ENCODE measurements at regions not wholly inside any gene's neighbourhood (a gene's known extent, or its start where the extent isn't known, plus 50 kb on each side); places are given as distances from the start of the nearest gene placed in this dataset.

DNA sequence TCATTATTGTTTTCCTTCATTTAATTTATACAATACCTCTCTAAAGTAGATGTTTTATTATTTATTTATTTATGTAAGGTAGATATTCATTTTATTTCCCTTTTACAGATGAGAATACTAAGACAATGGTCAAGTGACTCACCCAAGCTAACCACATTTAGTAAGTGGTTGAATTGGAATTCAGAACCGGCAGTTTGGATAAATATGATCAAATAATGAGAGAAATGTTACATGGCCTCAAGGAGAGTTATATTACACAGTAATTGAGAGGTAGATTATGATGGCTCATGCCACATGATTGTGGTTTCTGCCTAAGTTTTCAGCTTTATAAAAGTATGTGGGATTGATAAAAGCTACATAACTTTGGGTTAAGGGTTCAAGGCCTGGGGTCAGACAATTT lies 239.4 kb upstream of the BOD1L1 start:
- no peaks in the 10 kb centered on the region for H3K36me3 ChIP-seq (replicated peaks; ENCODE audit: insufficient read depth, low read length)
- no peak overlapping the region for H3K9ac ChIP-seq (ENCODE audit: low read length)
- no peak for TF ChIP-seq EZH2 (optimal IDR thresholded peaks at IDR 0.05; ENCODE audit: low read depth, low read length)
- TF ChIP-seq EZH2phosphoT487 (IDR thresholded peaks at IDR 0.05; ENCODE audit: low read length) = no peak
- TF ChIP-seq CTCF (IDR thresholded peaks at IDR 0.05; ENCODE audit: low read length) = no peak
- no peaks in the 10 kb centered on the region for H3K79me2 ChIP-seq (ENCODE audit: low read length)
- H2AFZ ChIP-seq (ENCODE audit: low read length) = no peak overlapping the region
- DNase-seq = no peak
- H4K20me1 ChIP-seq (ENCODE audit: insufficient read depth, low read length) = no peaks in the 10 kb centered on the region
- no peaks in the 10 kb centered on the region for H3K27me3 ChIP-seq (replicated peaks; ENCODE audit: insufficient read depth, low read length)
- no peaks in the 10 kb centered on the region for H3K9me2 ChIP-seq (replicated peaks; ENCODE audit: insufficient read depth, low read length)
- no peak overlapping the region for H3K4me3 ChIP-seq (ENCODE audit: low read length)
- H3F3A ChIP-seq (ENCODE audit: insufficient read depth, low read length) = no peaks in the 10 kb centered on the region
- no peak overlapping the region for H3K27ac ChIP-seq (ENCODE audit: low read length)
- no peak overlapping the region for H3K4me2 ChIP-seq (ENCODE audit: low read depth, low read length)
- H3K4me1 ChIP-seq (ENCODE audit: low read length) = no peaks in the 10 kb centered on the region
- H3K9me3 ChIP-seq (replicated peaks; ENCODE audit: insufficient read depth, low read length) = no peaks in the 10 kb centered on the region

- Histone ChIP-seq H3K4me2 (ENCODE audit: low read depth, low read length) (no peak overlapping the region), H3K9me3 (replicated peaks; ENCODE audit: insufficient read depth, low read length) (no peaks in the 10 kb centered on the region), H3K4me1 (ENCODE audit: low read length) (no peaks in the 10 kb centered on the region), H3K9me2 (replicated peaks; ENCODE audit: insufficient read depth, low read length) (no peaks in the 10 kb centered on the region), H3K27ac (ENCODE audit: low read length) (no peak overlapping the region), H3K79me2 (ENCODE audit: low read length) (no peaks in the 10 kb centered on the region), H4K20me1 (ENCODE audit: insufficient read depth, low read length) (no peaks in the 10 kb centered on the region), H3K36me3 (replicated peaks; ENCODE audit: insufficient read depth, low read length) (no peaks in the 10 kb centered on the region), H2AFZ (ENCODE audit: low read length) (no peak overlapping the region), H3K4me3 (ENCODE audit: low read length) (no peak overlapping the region), H3K27me3 (replicated peaks; ENCODE audit: insufficient read depth, low read length) (no peaks in the 10 kb centered on the region), H3K9ac (ENCODE audit: low read length) (no peak overlapping the region), H3F3A (ENCODE audit: insufficient read depth, low read length) (no peaks in the 10 kb centered on the region)
- DNase-seq = no peak
- TF ChIP-seq CTCF (IDR thresholded peaks at IDR 0.05; ENCODE audit: low read length) = no peak
- no peak for TF ChIP-seq EZH2phosphoT487 (IDR thresholded peaks at IDR 0.05; ENCODE audit: low read length)
- no peak for TF ChIP-seq EZH2 (optimal IDR thresholded peaks at IDR 0.05; ENCODE audit: low read depth, low read length)
Measured at GRCh38 chr4:13872155-13872554, 244.6 kb upstream of the BOD1L1 start.

DNA sequence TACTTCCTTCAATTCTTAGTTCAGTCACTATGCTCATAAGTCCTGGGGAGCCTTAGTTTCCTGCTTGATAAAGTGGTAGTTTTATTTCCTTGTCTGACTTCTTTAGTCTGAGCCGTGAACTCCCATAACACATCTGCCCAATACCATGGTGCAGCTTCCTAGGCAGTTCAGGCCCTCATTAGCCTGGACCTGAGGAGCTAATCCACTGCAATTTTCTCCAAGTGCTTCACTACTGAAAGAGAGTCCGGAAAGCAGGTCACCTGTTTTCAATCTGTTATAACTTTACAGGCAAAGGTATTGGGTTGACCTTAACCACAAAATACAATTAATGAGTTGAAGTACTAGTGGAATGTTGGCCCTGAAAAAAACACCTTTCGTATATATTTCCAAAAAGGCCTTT lies 245.4 kb upstream of the BOD1L1 start:
- no peak overlapping the region for H3K9ac ChIP-seq (ENCODE audit: low read length)
- H3K36me3 ChIP-seq (replicated peaks; ENCODE audit: insufficient read depth, low read length) = no peaks in the 10 kb centered on the region
- H3K4me2 ChIP-seq (ENCODE audit: low read depth, low read length) = no peak overlapping the region
- no peak overlapping the region for H3K4me3 ChIP-seq (ENCODE audit: low read length)
- H2AFZ ChIP-seq (ENCODE audit: low read length) = no peak overlapping the region
- no peaks in the 10 kb centered on the region for H3K27me3 ChIP-seq (replicated peaks; ENCODE audit: insufficient read depth, low read length)
- no peaks in the 10 kb centered on the region for H3K79me2 ChIP-seq (ENCODE audit: low read length)
- H3F3A ChIP-seq (ENCODE audit: insufficient read depth, low read length) = no peaks in the 10 kb centered on the region
- no peaks in the 10 kb centered on the region for H3K9me3 ChIP-seq (replicated peaks; ENCODE audit: insufficient read depth, low read length)
- TF ChIP-seq EZH2phosphoT487 (IDR thresholded peaks at IDR 0.05; ENCODE audit: low read length) (no peak), EZH2 (optimal IDR thresholded peaks at IDR 0.05; ENCODE audit: low read depth, low read length) (no peak), CTCF (IDR thresholded peaks at IDR 0.05; ENCODE audit: low read length) (no peak)
- no peaks in the 10 kb centered on the region for H3K9me2 ChIP-seq (replicated peaks; ENCODE audit: insufficient read depth, low read length)
- H3K27ac ChIP-seq (ENCODE audit: low read length) = no peak overlapping the region
- H3K4me1 ChIP-seq (ENCODE audit: low read length) = no peaks in the 10 kb centered on the region
- H4K20me1 ChIP-seq (ENCODE audit: insufficient read depth, low read length) = no peaks in the 10 kb centered on the region
- DNase-seq = no peak

All from MM.1S (cell line).